GM12865 (cell line): ENCODE measurements at regions not wholly inside any gene's neighbourhood (a gene's known extent, or its start where the extent isn't known, plus 50 kb on each side); places are given as distances from the start of the nearest gene placed in this dataset.
A peak's percentile ranks its signal among the peaks of the same experiment; 100 is the strongest.

Experiments used
- DNase-seq: peaks from one replicate; pipeline ENCODE4 v3.0.0; 2010; ENCODE audit warnings: low read depth
- H3K4me3 ChIP-seq: 2 replicates; pipeline ENCODE4 v1.5.1; 2011; ENCODE audit warnings: mild to moderate bottlenecking, low read depth, low read length, control low read depth
- CTCF ChIP-seq: IDR thresholded peaks from 2 replicates; pipeline ENCODE4 v1.5.1; 2011; ENCODE audit warnings: low read length, control low read depth, low read depth, inconsistent platforms; ENCODE audit not compliant: insufficient read depth; ENCODE audit errors: missing control alignments

- TF ChIP-seq CTCF, result no peak
- no peak overlapping the region for H3K4me3 ChIP-seq
- DNase-seq, result no peak
Observed at GRCh38 chr6:137933696-137934095, 66.6 kb downstream of the TNFAIP3 start.

- TF ChIP-seq CTCF, result no peak
- DNase-seq, result no peak
- no peak overlapping the region for H3K4me3 ChIP-seq
Observed at GRCh38 chr6:137936798-137937197, 69.7 kb downstream of the TNFAIP3 start.

GRCh38 chr6:137937834-137938233 is 70.8 kb downstream of the TNFAIP3 start:
- no peak for TF ChIP-seq CTCF
- DNase-seq, result no peak
- no peak overlapping the region for H3K4me3 ChIP-seq

GRCh38 chr6:137938770-137939379 is 71.8 kb downstream of the TNFAIP3 start:
- no peak overlapping the region for H3K4me3 ChIP-seq
- DNase-seq, result no peak
- no peak for TF ChIP-seq CTCF

GRCh38 chr6:137941995-137942394 is 74.9 kb downstream of the TNFAIP3 start:
- no peak for DNase-seq
- H3K4me3 ChIP-seq, result no peak overlapping the region
- TF ChIP-seq CTCF, result no peak

- DNase-seq, result no peak
- H3K4me3 ChIP-seq, result no peak overlapping the region
- TF ChIP-seq CTCF, result no peak
Observed at GRCh38 chr6:137942736-137943135, 75.7 kb downstream of the TNFAIP3 start.

- H3K4me3 ChIP-seq, result peak overlapping the region; percentile 36; the same call in 1 of the 2 replicates
Observed at GRCh38 chr6:137944381-137944780, 77.3 kb downstream of the TNFAIP3 start.

More at GRCh38 chr6:137944381-137944780, 77.3 kb downstream of the TNFAIP3 start:
- peak; percentile 41 for DNase-seq
